ENCODE measurements at regions not wholly inside any gene's neighbourhood (a gene's known extent, or its start where the extent isn't known, plus 50 kb on each side); places are given as distances from the start of the nearest gene placed in this dataset.

DNA sequence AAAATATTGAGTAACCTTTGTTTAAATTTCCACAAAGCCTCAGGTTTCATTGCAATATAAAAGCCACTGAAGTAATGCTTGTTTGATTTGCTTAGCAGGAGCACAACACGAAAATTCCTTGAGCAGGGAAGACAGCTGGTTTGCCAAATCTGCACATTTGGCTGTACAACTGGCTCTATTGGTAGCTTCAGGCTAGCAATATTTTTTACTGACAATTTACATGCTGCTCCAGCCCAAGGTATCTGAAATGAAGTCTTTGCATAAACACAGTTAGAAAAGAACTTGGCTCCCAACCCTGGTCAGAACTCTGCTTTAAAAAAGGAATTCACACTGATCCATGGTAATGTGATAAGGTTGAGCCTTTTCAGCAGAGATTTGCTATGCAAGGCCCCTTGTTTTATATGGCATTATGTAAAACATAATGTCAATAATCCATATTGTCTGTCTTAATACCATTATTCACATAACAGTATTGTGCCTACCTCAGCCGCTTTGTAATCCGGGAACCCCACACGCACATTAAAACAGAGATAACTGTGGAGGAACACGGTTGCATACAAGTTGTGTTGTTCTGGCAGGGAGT, 55.7 kb upstream of the CHL1 start:
- intact Hi-C loops (cut with DNase I): no loop called here
- DNase-seq (no peak), FAIRE-seq (no peak)
- Histone ChIP-seq H3K36me3 (ENCODE audit: control insufficient read depth in 2 of 3, insufficient read depth in 3 of 3, low read length in 3 of 3) (no peaks in the 10 kb centered on the region), H3K9ac (ENCODE audit: low read length in 3 of 3) (no peak overlapping the region), H3K27ac (ENCODE audit: low read depth in 2 of 2, low read length in 2 of 2) (no peak overlapping the region), H3K4me1 (ENCODE audit: control insufficient read depth in 2 of 3, insufficient read depth in 2 of 3, low read depth in 1 of 3, low read length in 3 of 3) (no peaks in the 10 kb centered on the region), H3K4me3 (ENCODE audit: low read length in 3 of 3) (no peak overlapping the region), H3K27me3 (ENCODE audit: control insufficient read depth, insufficient read depth, low read length) (no peaks in the 10 kb centered on the region), H3K9me3 (ENCODE audit: control insufficient read depth in 2 of 3, insufficient read depth in 1 of 3, low read length in 3 of 3) (no peaks in the 10 kb centered on the region)
- TF ChIP-seq, protein P1, sequence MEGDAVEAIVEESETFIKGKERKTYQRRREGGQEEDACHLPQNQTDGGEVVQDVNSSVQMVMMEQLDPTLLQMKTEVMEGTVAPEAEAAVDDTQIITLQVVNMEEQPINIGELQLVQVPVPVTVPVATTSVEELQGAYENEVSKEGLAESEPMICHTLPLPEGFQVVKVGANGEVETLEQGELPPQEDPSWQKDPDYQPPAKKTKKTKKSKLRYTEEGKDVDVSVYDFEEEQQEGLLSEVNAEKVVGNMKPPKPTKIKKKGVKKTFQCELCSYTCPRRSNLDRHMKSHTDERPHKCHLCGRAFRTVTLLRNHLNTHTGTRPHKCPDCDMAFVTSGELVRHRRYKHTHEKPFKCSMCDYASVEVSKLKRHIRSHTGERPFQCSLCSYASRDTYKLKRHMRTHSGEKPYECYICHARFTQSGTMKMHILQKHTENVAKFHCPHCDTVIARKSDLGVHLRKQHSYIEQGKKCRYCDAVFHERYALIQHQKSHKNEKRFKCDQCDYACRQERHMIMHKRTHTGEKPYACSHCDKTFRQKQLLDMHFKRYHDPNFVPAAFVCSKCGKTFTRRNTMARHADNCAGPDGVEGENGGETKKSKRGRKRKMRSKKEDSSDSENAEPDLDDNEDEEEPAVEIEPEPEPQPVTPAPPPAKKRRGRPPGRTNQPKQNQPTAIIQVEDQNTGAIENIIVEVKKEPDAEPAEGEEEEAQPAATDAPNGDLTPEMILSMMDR (IDR thresholded peaks at IDR 0.05; ENCODE audit: borderline replicate concordance, extremely low read depth, insufficient read depth): no peak

All from kidney (tissue), 13 donors.